ENCODE measurements at regions not wholly inside any gene's neighbourhood (a gene's known extent, or its start where the extent isn't known, plus 50 kb on each side); places are given as distances from the start of the nearest gene placed in this dataset.
"Not testable (repeated sequence)": the region's sequence is repeated elsewhere in the genome, so short reads cannot be mapped to it uniquely, and the experiment has no call there.

DNA sequence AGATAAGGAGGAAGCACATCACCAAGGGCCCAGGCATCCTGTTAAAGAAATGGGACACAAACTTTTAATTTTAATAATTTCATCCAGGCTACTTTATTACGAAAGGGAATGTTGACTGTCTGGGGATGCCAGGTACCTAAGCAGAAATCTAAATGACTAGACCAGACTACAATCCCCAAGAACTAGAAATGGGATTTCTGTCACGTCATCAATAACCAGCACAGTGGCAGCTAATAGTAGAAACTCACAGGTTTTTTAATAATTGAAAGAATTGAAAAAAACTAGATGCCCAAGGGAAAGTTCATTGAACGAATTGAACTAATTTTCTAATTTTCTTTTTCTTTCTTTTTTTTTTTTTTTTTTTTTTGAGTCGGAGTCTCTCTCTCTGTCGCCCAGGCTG is 789.3 kb downstream of the IGSF11 start (continued):
- TF ChIP-seq, protein P1, sequence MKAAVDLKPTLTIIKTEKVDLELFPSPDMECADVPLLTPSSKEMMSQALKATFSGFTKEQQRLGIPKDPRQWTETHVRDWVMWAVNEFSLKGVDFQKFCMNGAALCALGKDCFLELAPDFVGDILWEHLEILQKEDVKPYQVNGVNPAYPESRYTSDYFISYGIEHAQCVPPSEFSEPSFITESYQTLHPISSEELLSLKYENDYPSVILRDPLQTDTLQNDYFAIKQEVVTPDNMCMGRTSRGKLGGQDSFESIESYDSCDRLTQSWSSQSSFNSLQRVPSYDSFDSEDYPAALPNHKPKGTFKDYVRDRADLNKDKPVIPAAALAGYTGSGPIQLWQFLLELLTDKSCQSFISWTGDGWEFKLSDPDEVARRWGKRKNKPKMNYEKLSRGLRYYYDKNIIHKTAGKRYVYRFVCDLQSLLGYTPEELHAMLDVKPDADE (IDR thresholded peaks at IDR 0.05), result no peak
- TF ChIP-seq NANOG (IDR thresholded peaks at IDR 0.05; ENCODE audit: borderline replicate concordance) (no peak), EZH2phosphoT487 (IDR thresholded peaks at IDR 0.05; ENCODE audit: unreplicated experiment) (no peak), ZNF331 (CRISPR knock-in tag; IDR thresholded peaks at IDR 0.05; ENCODE audit: low read depth) (no peak), CREB1 (CRISPR knock-in tag; IDR thresholded peaks at IDR 0.05; ENCODE audit: low read depth) (no peak)

DNA sequence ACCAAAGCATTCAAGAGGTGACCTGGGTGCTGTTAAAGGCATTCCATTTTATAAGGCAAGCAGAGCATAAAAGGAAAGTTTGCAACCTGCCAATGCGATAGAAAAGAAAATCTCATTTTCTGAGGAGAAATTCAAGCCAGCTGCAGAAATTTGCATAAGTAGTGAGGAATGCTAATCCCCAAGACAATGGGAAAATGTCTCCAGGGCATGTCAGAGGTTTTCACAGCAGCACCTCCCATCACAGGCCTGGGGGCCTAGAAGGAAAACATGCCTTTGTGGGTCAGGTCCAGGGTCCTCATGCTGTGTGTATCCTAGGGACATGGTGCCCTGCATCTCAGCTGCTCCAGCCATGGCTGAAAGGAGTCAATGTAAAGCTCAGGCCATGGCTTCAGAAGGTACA is 775.8 kb downstream of the IGSF11 start:
- H3K27me3 Mint-ChIP-seq (ENCODE audit: insufficient read depth, low read depth, poor library complexity); DNase-seq (ENCODE audit: low spot score); H3K4me3 Mint-ChIP-seq; H3K4me2 ChIP-seq; H3K79me2 ChIP-seq (replicated peaks; ENCODE audit: insufficient read depth); H3F3A ChIP-seq (replicated peaks; ENCODE audit: low read depth); H3K9me2 ChIP-seq (ENCODE audit: insufficient read depth); H3K4me1 ChIP-seq (ENCODE audit: insufficient read depth); H3K27me3 ChIP-seq (ENCODE audit: insufficient read depth); ATAC-seq; H3K27ac ChIP-seq (ENCODE audit: low read depth); H3K27ac Mint-ChIP-seq; H4K20me1 ChIP-seq (replicated peaks; ENCODE audit: insufficient read depth); H2AFZ ChIP-seq; H3K4me1 Mint-ChIP-seq; H3K36me3 ChIP-seq (ENCODE audit: insufficient read depth); H3K4me3 ChIP-seq: not testable (repeated sequence)
- Mint-ChIP-seq H3K36me3 (ENCODE audit: low read depth) (peaks cover 14% of the 10 kb centered on the region; the same call in 2 of the 3 replicates), H3K9me3 (peaks cover 17% of the 10 kb centered on the region)

GRCh38 chr3:118262800-118263402 is 771.7 kb downstream of the IGSF11 start:
- no peak overlapping the region for H3K27ac Mint-ChIP-seq
- peaks cover 12% of the 10 kb centered on the region; the same call in 2 of the 3 replicates for H3K36me3 Mint-ChIP-seq (ENCODE audit: low read depth)
- DNase-seq (ENCODE audit: low spot score), result no peak
- H2AFZ ChIP-seq, result peak overlapping the region; percentile 48; the same call in 1 of the 2 replicates
- peaks cover 17% of the 10 kb centered on the region for H3K9me3 Mint-ChIP-seq
- no peaks in the 10 kb centered on the region for H3K27me3 ChIP-seq (ENCODE audit: insufficient read depth)
- no peaks in the 10 kb centered on the region for H3K4me1 Mint-ChIP-seq
- H3F3A ChIP-seq (replicated peaks; ENCODE audit: low read depth), result no peaks in the 10 kb centered on the region
- peaks cover 8% of the 10 kb centered on the region; the same call in 1 of the 2 replicates for H3K9me2 ChIP-seq (ENCODE audit: insufficient read depth)
- ATAC-seq, result no peak
- H3K27ac ChIP-seq (ENCODE audit: low read depth), result no peak overlapping the region
- H3K36me3 ChIP-seq (ENCODE audit: insufficient read depth), result no peaks in the 10 kb centered on the region
- H3K4me3 ChIP-seq, result no peak overlapping the region
- no peak overlapping the region for H3K4me3 Mint-ChIP-seq
- peaks cover 3% of the 10 kb centered on the region for H3K27me3 Mint-ChIP-seq (ENCODE audit: insufficient read depth, low read depth, poor library complexity)
- H4K20me1 ChIP-seq (replicated peaks; ENCODE audit: insufficient read depth), result no peaks in the 10 kb centered on the region
- no peaks in the 10 kb centered on the region for H3K79me2 ChIP-seq (replicated peaks; ENCODE audit: insufficient read depth)
- H3K4me2 ChIP-seq, result no peak overlapping the region
- no peaks in the 10 kb centered on the region for H3K4me1 ChIP-seq (ENCODE audit: insufficient read depth)
- no peak for TF ChIP-seq EZH2phosphoT487 (IDR thresholded peaks at IDR 0.05; ENCODE audit: unreplicated experiment)
- no peak for TF ChIP-seq CREB1 (CRISPR knock-in tag; IDR thresholded peaks at IDR 0.05; ENCODE audit: low read depth)
- TF ChIP-seq POLR2AphosphoS5 (IDR thresholded peaks at IDR 0.05; ENCODE audit: low read depth), result no peak
- no peak for TF ChIP-seq ZNF114 (CRISPR knock-in tag; IDR thresholded peaks at IDR 0.05)
- no peak for TF ChIP-seq NANOG (IDR thresholded peaks at IDR 0.05; ENCODE audit: borderline replicate concordance)
- TF ChIP-seq, protein P2, sequence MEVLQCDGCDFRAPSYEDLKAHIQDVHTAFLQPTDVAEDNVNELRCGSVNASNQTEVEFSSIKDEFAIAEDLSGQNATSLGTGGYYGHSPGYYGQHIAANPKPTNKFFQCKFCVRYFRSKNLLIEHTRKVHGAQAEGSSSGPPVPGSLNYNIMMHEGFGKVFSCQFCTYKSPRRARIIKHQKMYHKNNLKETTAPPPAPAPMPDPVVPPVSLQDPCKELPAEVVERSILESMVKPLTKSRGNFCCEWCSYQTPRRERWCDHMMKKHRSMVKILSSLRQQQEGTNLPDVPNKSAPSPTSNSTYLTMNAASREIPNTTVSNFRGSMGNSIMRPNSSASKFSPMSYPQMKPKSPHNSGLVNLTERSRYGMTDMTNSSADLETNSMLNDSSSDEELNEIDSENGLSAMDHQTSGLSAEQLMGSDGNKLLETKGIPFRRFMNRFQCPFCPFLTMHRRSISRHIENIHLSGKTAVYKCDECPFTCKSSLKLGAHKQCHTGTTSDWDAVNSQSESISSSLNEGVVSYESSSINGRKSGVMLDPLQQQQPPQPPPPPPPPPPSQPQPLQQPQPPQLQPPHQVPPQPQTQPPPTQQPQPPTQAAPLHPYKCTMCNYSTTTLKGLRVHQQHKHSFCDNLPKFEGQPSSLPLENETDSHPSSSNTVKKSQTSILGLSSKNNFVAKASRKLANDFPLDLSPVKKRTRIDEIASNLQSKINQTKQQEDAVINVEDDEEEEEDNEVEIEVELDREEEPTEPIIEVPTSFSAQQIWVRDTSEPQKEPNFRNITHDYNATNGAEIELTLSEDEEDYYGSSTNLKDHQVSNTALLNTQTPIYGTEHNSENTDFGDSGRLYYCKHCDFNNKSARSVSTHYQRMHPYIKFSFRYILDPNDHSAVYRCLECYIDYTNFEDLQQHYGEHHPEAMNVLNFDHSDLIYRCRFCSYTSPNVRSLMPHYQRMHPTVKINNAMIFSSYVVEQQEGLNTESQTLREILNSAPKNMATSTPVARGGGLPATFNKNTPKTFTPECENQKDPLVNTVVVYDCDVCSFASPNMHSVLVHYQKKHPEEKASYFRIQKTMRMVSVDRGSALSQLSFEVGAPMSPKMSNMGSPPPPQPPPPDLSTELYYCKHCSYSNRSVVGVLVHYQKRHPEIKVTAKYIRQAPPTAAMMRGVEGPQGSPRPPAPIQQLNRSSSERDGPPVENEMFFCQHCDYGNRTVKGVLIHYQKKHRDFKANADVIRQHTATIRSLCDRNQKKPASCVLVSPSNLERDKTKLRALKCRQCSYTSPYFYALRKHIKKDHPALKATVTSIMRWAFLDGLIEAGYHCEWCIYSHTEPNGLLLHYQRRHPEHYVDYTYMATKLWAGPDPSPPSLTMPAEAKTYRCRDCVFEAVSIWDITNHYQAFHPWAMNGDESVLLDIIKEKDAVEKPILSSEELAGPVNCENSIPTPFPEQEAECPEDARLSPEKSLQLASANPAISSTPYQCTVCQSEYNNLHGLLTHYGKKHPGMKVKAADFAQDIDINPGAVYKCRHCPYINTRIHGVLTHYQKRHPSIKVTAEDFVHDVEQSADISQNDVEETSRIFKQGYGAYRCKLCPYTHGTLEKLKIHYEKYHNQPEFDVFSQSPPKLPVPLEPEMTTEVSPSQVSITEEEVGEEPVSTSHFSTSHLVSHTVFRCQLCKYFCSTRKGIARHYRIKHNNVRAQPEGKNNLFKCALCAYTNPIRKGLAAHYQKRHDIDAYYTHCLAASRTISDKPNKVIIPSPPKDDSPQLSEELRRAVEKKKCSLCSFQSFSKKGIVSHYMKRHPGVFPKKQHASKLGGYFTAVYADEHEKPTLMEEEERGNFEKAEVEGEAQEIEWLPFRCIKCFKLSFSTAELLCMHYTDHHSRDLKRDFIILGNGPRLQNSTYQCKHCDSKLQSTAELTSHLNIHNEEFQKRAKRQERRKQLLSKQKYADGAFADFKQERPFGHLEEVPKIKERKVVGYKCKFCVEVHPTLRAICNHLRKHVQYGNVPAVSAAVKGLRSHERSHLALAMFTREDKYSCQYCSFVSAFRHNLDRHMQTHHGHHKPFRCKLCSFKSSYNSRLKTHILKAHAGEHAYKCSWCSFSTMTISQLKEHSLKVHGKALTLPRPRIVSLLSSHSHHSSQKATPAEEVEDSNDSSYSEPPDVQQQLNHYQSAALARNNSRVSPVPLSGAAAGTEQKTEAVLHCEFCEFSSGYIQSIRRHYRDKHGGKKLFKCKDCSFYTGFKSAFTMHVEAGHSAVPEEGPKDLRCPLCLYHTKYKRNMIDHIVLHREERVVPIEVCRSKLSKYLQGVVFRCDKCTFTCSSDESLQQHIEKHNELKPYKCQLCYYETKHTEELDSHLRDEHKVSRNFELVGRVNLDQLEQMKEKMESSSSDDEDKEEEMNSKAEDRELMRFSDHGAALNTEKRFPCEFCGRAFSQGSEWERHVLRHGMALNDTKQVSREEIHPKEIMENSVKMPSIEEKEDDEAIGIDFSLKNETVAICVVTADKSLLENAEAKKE (CRISPR knock-in tag; IDR thresholded peaks at IDR 0.05), result no peak
- TF ChIP-seq, protein P3, sequence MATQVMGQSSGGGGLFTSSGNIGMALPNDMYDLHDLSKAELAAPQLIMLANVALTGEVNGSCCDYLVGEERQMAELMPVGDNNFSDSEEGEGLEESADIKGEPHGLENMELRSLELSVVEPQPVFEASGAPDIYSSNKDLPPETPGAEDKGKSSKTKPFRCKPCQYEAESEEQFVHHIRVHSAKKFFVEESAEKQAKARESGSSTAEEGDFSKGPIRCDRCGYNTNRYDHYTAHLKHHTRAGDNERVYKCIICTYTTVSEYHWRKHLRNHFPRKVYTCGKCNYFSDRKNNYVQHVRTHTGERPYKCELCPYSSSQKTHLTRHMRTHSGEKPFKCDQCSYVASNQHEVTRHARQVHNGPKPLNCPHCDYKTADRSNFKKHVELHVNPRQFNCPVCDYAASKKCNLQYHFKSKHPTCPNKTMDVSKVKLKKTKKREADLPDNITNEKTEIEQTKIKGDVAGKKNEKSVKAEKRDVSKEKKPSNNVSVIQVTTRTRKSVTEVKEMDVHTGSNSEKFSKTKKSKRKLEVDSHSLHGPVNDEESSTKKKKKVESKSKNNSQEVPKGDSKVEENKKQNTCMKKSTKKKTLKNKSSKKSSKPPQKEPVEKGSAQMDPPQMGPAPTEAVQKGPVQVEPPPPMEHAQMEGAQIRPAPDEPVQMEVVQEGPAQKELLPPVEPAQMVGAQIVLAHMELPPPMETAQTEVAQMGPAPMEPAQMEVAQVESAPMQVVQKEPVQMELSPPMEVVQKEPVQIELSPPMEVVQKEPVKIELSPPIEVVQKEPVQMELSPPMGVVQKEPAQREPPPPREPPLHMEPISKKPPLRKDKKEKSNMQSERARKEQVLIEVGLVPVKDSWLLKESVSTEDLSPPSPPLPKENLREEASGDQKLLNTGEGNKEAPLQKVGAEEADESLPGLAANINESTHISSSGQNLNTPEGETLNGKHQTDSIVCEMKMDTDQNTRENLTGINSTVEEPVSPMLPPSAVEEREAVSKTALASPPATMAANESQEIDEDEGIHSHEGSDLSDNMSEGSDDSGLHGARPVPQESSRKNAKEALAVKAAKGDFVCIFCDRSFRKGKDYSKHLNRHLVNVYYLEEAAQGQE (IDR thresholded peaks at IDR 0.05; ENCODE audit: unreplicated experiment), result no peak
- no peak for TF ChIP-seq ZNF331 (CRISPR knock-in tag; IDR thresholded peaks at IDR 0.05; ENCODE audit: low read depth)

Data from GM23338 (cell line).